ENCODE measurements at regions not wholly inside any gene's neighbourhood (a gene's known extent, or its start where the extent isn't known, plus 50 kb on each side); places are given as distances from the start of the nearest gene placed in this dataset.

DNA sequence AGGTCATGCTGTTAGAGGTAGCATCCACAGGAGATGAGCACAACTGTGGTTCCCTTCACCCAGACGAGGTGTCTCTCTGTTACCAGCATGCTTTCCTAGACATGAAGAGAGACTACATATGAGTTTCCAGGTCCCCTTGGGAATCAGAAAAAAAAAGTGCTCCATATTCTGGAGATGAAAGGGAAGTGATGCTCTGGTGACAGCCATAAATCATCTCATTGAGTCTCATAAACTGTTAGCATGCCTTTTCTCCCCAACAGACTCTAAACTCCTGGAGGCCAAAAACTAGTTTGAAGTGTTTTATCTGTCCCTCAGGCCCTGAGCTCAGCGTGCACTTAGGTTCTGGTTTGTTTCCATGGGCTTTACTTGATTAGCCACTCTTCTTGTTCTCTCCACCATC, 124.6 kb upstream of the CREB1 start:
- TF ChIP-seq, protein P1, sequence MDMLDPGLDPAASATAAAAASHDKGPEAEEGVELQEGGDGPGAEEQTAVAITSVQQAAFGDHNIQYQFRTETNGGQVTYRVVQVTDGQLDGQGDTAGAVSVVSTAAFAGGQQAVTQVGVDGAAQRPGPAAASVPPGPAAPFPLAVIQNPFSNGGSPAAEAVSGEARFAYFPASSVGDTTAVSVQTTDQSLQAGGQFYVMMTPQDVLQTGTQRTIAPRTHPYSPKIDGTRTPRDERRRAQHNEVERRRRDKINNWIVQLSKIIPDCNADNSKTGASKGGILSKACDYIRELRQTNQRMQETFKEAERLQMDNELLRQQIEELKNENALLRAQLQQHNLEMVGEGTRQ (IDR thresholded peaks at IDR 0.05; ENCODE audit: borderline replicate concordance, low read depth, low read length): no peak
- TF ChIP-seq, protein P2, sequence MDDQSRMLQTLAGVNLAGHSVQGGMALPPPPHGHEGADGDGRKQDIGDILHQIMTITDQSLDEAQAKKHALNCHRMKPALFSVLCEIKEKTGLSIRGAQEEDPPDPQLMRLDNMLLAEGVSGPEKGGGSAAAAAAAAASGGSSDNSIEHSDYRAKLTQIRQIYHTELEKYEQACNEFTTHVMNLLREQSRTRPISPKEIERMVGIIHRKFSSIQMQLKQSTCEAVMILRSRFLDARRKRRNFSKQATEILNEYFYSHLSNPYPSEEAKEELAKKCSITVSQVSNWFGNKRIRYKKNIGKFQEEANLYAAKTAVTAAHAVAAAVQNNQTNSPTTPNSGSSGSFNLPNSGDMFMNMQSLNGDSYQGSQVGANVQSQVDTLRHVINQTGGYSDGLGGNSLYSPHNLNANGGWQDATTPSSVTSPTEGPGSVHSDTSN (IDR thresholded peaks at IDR 0.05): no peak
- TF ChIP-seq, protein P3, sequence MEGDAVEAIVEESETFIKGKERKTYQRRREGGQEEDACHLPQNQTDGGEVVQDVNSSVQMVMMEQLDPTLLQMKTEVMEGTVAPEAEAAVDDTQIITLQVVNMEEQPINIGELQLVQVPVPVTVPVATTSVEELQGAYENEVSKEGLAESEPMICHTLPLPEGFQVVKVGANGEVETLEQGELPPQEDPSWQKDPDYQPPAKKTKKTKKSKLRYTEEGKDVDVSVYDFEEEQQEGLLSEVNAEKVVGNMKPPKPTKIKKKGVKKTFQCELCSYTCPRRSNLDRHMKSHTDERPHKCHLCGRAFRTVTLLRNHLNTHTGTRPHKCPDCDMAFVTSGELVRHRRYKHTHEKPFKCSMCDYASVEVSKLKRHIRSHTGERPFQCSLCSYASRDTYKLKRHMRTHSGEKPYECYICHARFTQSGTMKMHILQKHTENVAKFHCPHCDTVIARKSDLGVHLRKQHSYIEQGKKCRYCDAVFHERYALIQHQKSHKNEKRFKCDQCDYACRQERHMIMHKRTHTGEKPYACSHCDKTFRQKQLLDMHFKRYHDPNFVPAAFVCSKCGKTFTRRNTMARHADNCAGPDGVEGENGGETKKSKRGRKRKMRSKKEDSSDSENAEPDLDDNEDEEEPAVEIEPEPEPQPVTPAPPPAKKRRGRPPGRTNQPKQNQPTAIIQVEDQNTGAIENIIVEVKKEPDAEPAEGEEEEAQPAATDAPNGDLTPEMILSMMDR (IDR thresholded peaks at IDR 0.05): no peak
- TF ChIP-seq SMC3 (IDR thresholded peaks at IDR 0.05; ENCODE audit: low read depth, low read length): no peak
